GM19025 (cell line): ENCODE measurements at regions not wholly inside any gene's neighbourhood (a gene's known extent, or its start where the extent isn't known, plus 50 kb on each side); places are given as distances from the start of the nearest gene placed in this dataset.
"Not testable (repeated sequence)": the region's sequence is repeated elsewhere in the genome, so short reads cannot be mapped to it uniquely, and the experiment has no call there.

ENCODE experiments used
- ATAC-seq: cut with Tn5 transposase; IDR thresholded peaks from one replicate; pipeline ENCODE4 v1.9.1; 2021; ENCODE audit warnings: mild to moderate bottlenecking, low read depth, moderate library complexity; ENCODE audit not compliant: unreplicated experiment

- no peak for ATAC-seq
Observed at GRCh38 chr6:92121228-92121627, 1298.1 kb downstream of the EPHA7 start.

GRCh38 chr6:92117800-92118199, 1301.6 kb downstream of the EPHA7 start:
- no peak for ATAC-seq

- ATAC-seq: no peak
Observed at GRCh38 chr6:92114797-92115196, 1304.6 kb downstream of the EPHA7 start.

DNA sequence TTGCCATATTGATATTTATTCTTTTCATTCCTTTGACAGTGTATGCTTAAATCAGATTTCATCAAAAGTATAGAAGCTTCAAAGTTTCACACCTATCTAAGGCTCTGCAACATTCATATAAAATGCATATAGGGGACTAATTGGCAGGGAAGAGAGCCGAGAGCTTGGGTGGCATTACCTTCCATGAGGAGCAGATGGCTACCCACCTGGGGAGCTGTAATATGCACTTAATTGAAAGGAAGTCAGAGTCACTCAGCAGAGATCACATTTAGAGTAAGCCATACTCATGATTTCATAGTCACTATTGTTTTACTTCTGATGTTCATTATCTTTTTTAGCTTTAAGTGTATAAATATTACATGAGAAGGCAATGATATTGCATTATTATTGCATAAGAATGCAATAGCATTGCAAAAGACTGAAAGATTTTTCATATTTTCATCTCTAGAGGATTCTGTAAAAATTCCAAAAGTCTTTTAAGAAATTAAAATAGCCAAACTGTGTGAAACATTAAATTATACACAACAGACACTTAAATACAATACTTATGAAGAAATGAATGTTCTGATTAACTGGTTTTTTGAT, 1305.2 kb downstream of the EPHA7 start:
- no peak for ATAC-seq

DNA sequence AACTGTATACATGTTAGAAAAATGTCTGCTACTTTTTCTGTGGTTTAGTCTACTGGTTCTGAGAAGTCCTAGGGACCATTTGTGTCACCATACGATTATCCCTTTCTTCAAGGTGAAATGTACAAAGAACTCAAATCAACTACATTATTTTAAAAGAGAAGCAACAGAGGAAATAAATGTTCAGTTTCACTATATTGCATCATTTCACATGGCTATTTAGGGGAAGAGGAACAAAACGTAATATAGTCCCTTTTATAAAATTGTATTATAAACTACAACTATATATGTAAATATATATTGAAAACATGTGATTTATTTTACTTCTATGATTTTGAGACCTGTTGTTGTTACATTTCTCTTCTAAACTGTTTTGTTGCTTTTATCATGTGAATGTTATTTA, 1308.0 kb downstream of the EPHA7 start:
- no peak for ATAC-seq

DNA sequence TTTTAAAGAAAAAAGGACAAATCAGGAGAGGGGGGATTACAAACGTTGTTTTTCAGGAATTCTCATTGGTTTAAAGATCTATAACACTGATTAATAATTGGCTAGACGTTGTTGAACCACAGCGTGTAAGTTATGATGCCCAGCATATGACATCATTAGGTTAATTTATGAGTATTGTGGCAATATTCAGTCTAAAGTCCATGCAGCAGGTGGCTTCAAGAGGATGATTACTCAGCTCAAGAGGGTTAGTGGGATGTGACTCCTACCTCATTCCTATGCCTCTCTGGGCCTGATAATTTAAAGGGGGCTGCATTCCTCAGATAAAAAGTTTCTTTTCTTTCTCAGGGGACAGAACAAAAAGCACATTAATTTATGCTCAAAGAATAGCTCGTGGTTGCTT, 1309.0 kb downstream of the EPHA7 start:
- ATAC-seq: no peak

DNA sequence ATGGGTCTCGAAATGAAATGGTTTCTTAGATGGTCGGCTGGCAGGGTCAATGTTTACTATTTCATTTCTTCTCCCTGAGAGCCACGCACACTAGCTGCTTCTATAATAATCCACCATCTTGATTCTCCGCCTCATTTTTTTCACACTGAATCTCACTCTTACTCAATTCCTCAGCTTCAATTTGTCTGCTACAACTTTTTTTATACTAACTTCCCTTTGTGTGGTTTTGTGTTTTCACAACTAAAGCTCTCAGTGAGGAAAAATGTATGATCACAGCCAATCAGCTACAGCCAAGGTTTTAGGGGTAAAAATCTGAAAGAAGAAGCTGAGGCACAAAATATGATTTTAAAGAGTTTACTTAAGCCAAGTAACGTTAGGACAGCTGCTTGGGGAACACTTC, 1309.4 kb downstream of the EPHA7 start:
- no peak for ATAC-seq

DNA sequence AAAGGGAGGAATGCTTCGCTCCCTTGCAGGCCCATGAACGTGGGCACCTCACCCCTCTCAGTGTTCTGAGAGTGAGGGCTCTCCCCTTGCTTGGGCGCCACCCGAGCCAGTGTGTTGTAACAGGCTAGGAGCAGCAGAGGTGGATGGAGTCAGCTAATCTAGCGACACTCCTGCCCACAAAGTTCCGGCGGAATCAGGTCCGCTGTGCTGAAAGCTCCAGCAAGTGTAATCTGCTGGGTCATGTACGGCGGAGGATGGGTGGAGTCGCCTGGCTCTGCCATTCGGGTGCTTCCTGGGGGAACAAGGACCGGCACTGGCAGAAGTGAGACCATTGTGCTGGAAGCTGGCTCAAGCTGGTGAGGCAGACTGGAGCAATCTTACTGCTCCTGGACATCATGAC, 1310.1 kb downstream of the EPHA7 start:
- no peak for ATAC-seq

- ATAC-seq: no peak
Observed at GRCh38 chr6:92086750-92087149, 1332.6 kb downstream of the EPHA7 start.

- ATAC-seq: not testable (repeated sequence)
Observed at GRCh38 chr6:92083914-92084313, 1335.4 kb downstream of the EPHA7 start.

GRCh38 chr6:92072387-92072786, 1347.0 kb downstream of the EPHA7 start:
- ATAC-seq: no peak

DNA sequence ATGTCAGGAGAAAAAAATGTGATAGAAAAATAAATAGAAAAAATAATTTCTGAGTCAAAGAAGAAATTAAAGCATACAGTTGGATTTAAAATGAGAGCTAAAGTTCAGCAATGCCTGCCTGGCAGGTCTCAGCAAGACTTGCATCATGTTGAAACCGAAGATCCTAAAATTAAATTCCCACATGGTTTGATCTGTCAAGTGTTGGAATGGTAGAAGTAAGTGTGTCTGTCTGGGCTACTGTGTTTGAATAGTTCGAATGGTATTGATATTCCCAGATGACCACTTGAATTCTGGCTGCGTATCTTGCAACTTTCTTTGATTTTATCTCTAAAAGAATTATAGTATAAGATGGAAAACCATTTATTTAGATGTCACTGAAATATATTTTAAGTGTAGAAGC, 1349.6 kb downstream of the EPHA7 start:
- ATAC-seq: no peak

- no peak for ATAC-seq
Observed at GRCh38 chr6:92052513-92052912, 1366.8 kb downstream of the EPHA7 start.

DNA sequence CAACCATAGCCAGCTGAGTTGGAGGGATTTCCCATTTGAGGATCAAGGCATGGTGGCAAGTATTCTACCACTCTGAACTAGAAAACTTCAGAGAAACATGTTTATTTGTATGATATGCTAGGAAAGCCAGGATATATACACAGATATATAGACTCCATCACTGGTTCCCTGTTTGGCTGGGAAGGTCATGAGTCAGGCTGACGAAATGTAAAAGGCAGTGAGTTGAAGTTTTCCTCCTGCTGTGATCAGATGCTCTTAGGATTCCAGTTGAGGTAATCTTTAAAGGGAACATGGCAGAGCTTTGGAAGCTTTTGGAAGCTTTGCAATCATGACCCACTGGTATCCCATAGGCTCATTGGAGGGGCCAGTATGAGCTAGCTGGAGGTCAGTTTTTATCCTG, 1369.1 kb downstream of the EPHA7 start:
- ATAC-seq: no peak

DNA sequence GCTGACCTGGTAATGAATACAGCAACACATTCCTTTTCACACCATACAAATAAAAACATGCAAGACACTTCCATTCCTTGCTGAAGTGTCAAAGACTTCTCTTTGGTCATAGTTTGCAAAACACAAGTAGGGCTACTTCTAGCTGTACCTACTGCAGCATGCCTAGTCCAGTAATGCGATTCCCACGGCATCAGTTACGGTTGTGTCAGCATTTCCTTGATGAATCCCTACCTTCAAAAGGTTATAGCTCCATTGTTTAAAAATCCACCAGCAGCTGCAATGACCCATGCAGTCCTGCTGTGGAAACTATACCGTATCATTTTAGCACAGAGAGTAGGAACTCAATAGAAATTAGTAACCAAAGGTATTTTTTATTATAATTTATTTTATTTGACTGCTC, 1371.5 kb downstream of the EPHA7 start:
- no peak for ATAC-seq

DNA sequence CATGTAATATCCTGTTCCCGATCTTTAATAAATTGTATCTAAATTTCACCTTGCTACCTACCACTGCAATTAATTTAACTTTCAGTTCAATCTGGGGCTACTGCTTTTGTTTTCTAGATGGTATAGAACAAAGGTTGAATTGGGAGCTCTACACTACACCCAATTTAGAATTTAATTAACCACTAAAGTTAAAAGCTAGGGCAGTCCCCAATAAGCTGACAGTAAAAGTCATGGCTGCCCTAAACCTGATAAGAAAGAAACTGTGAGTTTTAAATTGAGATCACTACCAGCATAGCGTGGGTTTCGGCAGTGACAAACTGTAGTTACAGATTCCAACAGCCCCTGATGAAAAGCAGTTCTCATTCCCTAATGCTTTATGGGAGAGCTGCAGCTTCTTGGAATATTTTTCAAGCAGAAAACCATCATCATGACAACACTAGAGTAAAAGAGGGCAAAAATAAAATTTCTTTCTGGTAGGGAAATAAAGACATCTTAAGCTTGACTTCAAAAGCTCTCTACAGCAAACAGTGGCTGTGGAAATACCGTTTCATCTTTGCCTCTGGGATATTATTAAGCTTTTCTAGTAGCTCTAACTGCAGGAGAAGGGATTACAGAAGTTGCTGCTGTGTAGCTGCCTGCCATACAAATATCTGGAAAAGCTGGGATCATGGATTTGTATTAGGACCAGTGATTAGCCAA, 1372.1 kb downstream of the EPHA7 start:
- ATAC-seq: no peak

DNA sequence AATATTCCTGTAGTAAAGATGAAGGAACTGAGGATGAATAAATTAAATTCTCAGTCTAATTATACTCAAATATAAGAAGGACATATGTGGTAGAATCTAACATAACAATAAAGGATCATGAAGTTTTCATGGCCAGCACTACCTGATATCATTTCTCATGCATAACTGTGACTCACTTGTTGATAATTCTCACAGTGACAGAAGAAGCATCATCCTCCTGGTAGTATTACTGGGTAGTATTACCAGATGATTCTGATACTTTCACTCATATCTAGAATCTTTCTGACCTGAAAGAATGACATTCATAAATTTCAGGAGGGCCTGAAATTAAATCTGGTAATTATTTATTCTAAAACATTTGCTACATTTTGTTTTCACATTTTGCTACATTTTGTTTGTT, 1375.0 kb downstream of the EPHA7 start:
- no peak for ATAC-seq

- ATAC-seq: no peak
Observed at GRCh38 chr6:92043777-92044176, 1375.6 kb downstream of the EPHA7 start.

DNA sequence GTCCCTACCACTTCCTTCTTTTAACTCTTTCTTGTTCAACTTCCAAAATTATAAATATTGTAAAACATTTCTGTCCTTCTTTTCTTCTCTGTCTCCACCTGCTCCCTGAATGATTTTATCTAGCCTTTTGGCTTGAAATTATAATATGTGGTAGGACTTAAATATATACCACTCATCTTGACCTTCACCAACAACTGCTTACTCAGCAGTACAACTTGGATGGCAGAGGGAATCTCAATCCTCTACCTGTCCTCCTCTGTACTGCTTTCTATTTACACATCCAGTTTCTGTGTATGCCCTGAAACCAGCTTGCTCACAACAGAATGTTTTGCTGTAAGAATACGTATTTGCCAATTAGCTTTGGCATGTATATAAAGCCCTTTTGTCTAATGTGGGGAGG, 1392.5 kb downstream of the EPHA7 start:
- ATAC-seq: no peak

- ATAC-seq: no peak
Observed at GRCh38 chr6:92024881-92025280, 1394.5 kb downstream of the EPHA7 start.

DNA sequence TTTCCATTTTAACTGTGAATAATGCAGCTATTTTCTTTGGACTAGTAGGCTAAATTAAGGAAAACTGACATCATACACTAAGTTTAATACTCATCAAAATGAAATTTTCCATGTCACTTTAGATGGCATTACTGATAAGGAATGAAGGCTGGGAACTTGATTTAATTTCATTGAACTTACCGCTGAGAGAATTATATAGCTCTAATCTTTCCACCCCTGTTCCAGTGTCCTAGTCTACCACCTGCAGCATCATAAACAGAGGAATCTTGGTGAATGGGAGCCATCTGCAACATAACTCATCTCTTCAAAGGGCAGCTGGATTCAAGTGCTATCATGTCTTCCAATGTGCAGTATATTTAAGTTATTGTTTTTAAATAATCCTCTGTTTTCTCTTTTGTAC, 1395.2 kb downstream of the EPHA7 start:
- no peak for ATAC-seq

GRCh38 chr6:92023410-92023966, 1395.9 kb downstream of the EPHA7 start:
- no peak for ATAC-seq
